HepG2 (cell line): ENCODE measurements at regions not wholly inside any gene's neighbourhood (a gene's known extent, or its start where the extent isn't known, plus 50 kb on each side); places are given as distances from the start of the nearest gene placed in this dataset.

Source experiments
- ATAC-seq: fragments of 200-7000 bp; cut with Tn5 transposase; 3 replicates; pipeline ENCODE4 v1.9.1; 2020; ENCODE audit warnings: mild to moderate bottlenecking, moderate library complexity
- BruUV-seq: library from RNA; stranded (reverse); fragments of 400-500 nt; replicated peaks from 2 replicates; lab custom pipeline; 2021; lab: Mats Ljungman, UMichigan
- CTCF ChIA-PET: fragments of 300-600 bp; formaldehyde crosslinking; extraction: SDS; loops from one replicate; lab custom pipeline; 2021; ENCODE audit warnings: low total read pairs, inconsistent platforms, low intra/inter-chr PET ratio; lab: Yijun Ruan, JAX
- POLR2A ChIA-PET: fragments of 350-600 bp; sonication (Branson Sonifier 250); formaldehyde crosslinking; loops from one replicate; lab custom pipeline; 2020; ENCODE audit warnings: antibody characterized with exemption, inconsistent platforms; lab: Yijun Ruan, JAX
- DNase-seq: peaks from one replicate; pipeline ENCODE4 v3.0.0-alpha.2; 2015; ENCODE audit warnings: low spot score
- FAIRE-seq: peaks from 3 replicates; lab custom pipeline; 2011; peaks lifted over from hg19 to GRCh38; lab: Jason Lieb, UNC
- H2AFZ ChIP-seq: one replicate; pipeline ENCODE4 v1.6.1; 2011; ENCODE audit warnings: low read length, inconsistent platforms
- H3K27ac ChIP-seq: fragments of 300-600 bp; 3 replicates; pipeline ENCODE4 v1.8.0; 2011; ENCODE audit warnings: mixed run types, mild to moderate bottlenecking, mixed read lengths, low read length, inconsistent platforms; ENCODE audit not compliant: insufficient read depth; ENCODE audit errors: extremely low read length
- H3K27me3 ChIP-seq, 2 experiments: fragments of 200-600 bp in 1 of 2; 2 replicates in 1 of 2; 3 replicates in 1 of 2; pipeline versions ENCODE4 v1.6.0 to v1.8.0; 2011; ENCODE audit warnings: low read length in 2 of 2, mild to moderate bottlenecking in 2 of 2, moderate library complexity in 2 of 2, inconsistent platforms in 1 of 2; ENCODE audit not compliant: insufficient read depth in 2 of 2, control insufficient read depth in 1 of 2
- H3K36me3 ChIP-seq, 2 experiments: fragments of 200-600 bp in 1 of 2; replicated peaks in 1 of 2; 2 replicates in 1 of 2; 3 replicates in 1 of 2; pipeline versions ENCODE4 v1.5.1 to v1.8.0; 2011; ENCODE audit warnings: low read length in 2 of 2, inconsistent platforms in 1 of 2; ENCODE audit not compliant: insufficient read depth in 2 of 2, control insufficient read depth in 1 of 2
- H3K4me1 ChIP-seq: 2 replicates; pipeline ENCODE4 v1.5.1; 2012; ENCODE audit warnings: low read length, inconsistent platforms; ENCODE audit not compliant: insufficient read depth
- H3K4me2 ChIP-seq: 2 replicates; pipeline ENCODE4 v1.6.0; 2011; ENCODE audit warnings: low read depth, low read length, inconsistent platforms
- H3K4me3 ChIP-seq, 3 experiments: fragments of 200-600 bp in 1 of 3; sonication (generic), shearing (Covaris generic) in 1 of 3; replicated peaks in 1 of 3; 2 replicates each; pipeline ENCODE4 v1.5.1; 2011 to 2016; ENCODE audit warnings: low read length in 3 of 3, inconsistent platforms in 2 of 3, low read depth in 2 of 3, mild to moderate bottlenecking in 2 of 3, control low read depth in 1 of 3, mixed read lengths in 1 of 3; ENCODE audit not compliant: insufficient read depth in 1 of 3
- H3K79me2 ChIP-seq: one replicate; pipeline ENCODE4 v1.6.1; 2011; ENCODE audit warnings: low read length, inconsistent platforms; ENCODE audit not compliant: insufficient read depth
- H3K9ac ChIP-seq: 2 replicates; pipeline ENCODE4 v1.6.0; 2011; ENCODE audit warnings: mild to moderate bottlenecking, low read depth, low read length, inconsistent platforms; ENCODE audit not compliant: insufficient read depth
- H3K9me3 ChIP-seq: 2 replicates; pipeline ENCODE4 v1.5.1; 2012; ENCODE audit warnings: mild to moderate bottlenecking, low read length
- H4K20me1 ChIP-seq: 2 replicates; pipeline ENCODE4 v1.6.0; 2011; ENCODE audit warnings: inconsistent platforms, mild to moderate bottlenecking, low read length, moderate library complexity; ENCODE audit not compliant: insufficient read depth
- BCL6 ChIP-seq: IDR thresholded peaks from 2 replicates; pipeline ENCODE4 v1.6.1; 2016; ENCODE audit warnings: missing genetic modification reagents, missing compliant biosample characterization
- HMGA1 ChIP-seq: sonication (generic); formaldehyde crosslinking; conservative IDR thresholded peaks from 2 replicates; pipeline ENCODE4 v1.4.0; 2020; ENCODE audit warnings: missing genetic modification reagents
- KLF16 ChIP-seq, 2 experiments: sonication (generic) in 1 of 2; formaldehyde crosslinking in 1 of 2; IDR thresholded peaks; 2 replicates each; pipeline versions ENCODE4 v1.6.1 to v1.8.0; 2016 to 2023; ENCODE audit warnings: missing genetic modification reagents in 2 of 2, missing compliant biosample characterization in 1 of 2
- LCORL ChIP-seq, 2 experiments: fragments of 450-650 bp in 1 of 2; sonication (generic) in 1 of 2; formaldehyde crosslinking in 1 of 2; IDR thresholded peaks; 2 replicates each; pipeline versions ENCODE4 v1.5.0 to v1.6.1; 2017 to 2020; ENCODE audit warnings: antibody characterized with exemption in 1 of 2, missing genetic modification reagents in 1 of 2
- MEF2D ChIP-seq: sonication (generic); formaldehyde crosslinking; IDR thresholded peaks from 2 replicates; pipeline ENCODE4 v1.5.1; 2020; ENCODE audit warnings: mild to moderate bottlenecking, missing genetic modification reagents
- TFE3 ChIP-seq: IDR thresholded peaks from 2 replicates; pipeline ENCODE4 v1.6.1; 2016
- ZNF33A ChIP-seq: sonication (generic); formaldehyde crosslinking; IDR thresholded peaks from 2 replicates; pipeline ENCODE4 v1.5.1; 2020; ENCODE audit warnings: missing genetic modification reagents, mild to moderate bottlenecking, moderate library complexity, borderline replicate concordance
- ZNF562 ChIP-seq: sonication (generic); formaldehyde crosslinking; IDR thresholded peaks from 2 replicates; pipeline ENCODE4 v1.8.0; 2022; ENCODE audit warnings: missing genetic modification reagents, borderline replicate concordance
- WGBS: methylation state at CpG from one replicate; pipeline ENCODE4 v1.1.6; 2017; ENCODE audit warnings: low lambda C conversion rate; 5-methylcytosine and 5-hydroxymethylcytosine counted together
- in situ Hi-C: cut with HindIII; loops from 2 replicates; pipeline ENCODE4 v1.10.0; 2017; ENCODE audit warnings: low pct_unique_long_range_greater_than_20kb; ENCODE audit not compliant: extremely low pct_ligation_motif_present
- intact Hi-C: fragments of 100-400 bp; cut with micrococcal nuclease; formaldehyde crosslinking; loops from one replicate; pipeline ENCODE4 v1.10.0; 2022; ENCODE audit not compliant: unreplicated experiment
- TF ChIP-seq, protein P1 (sequence below): sonication (generic); formaldehyde crosslinking; IDR thresholded peaks from 2 replicates; pipeline ENCODE4 v1.8.0; 2022; ENCODE audit warnings: missing genetic modification reagents, low read depth, mild to moderate bottlenecking, borderline replicate concordance
- TF ChIP-seq, protein P2 (sequence below): IDR thresholded peaks from 2 replicates; pipeline ENCODE4 v1.6.1; 2012; ENCODE audit warnings: low read length, improper control_type of control experiment

DNA sequence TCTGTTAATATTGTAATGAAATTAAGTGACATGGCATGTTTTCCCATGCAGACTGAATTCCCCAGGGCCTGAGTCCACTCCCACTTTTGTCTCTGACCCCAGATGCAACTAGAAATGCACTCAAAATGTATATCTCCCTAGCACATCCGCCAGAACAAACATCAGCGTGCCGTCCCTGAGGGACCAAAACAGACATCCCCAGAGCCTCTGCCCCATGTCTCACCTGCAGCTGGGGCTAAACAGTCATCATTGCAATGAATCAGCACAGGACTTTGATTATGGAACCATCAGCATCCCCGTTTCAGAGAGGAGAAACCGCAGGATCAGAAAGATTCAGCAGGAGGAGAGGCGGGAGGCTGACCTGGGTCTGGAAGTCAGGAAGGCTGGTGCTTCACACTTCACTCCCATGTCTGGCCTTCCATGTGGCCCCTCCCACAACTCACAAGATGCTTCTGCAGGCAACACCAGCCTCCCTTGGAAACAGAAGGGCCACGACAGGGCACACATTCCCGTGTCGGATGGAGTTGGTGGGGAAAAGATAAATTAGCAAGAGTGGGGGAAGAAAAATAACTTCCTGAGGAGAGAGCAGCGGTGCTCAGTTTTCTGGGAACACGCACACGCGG lies 130.6 kb upstream of the VSTM2B start:
- H3K27ac ChIP-seq: no peak overlapping the region
- intact Hi-C loops (no loop called here), in situ Hi-C loops (no loop called here)
- H3K36me3 ChIP-seq: no peaks in the 10 kb centered on the region
- WGBS: 39% methylated on average over 11 of the region's 13 CpGs
- DNase-seq: no peak
- H3K9me3 ChIP-seq: peaks cover 11% of the 10 kb centered on the region
- no peaks in the 10 kb centered on the region for H3K79me2 ChIP-seq
- BruUV-seq: no TSS peak
- ChIA-PET CTCF (no interaction called here), POLR2A (no interaction called here)
- no peak overlapping the region for H3K4me2 ChIP-seq
- TF ChIP-seq, protein P1, sequence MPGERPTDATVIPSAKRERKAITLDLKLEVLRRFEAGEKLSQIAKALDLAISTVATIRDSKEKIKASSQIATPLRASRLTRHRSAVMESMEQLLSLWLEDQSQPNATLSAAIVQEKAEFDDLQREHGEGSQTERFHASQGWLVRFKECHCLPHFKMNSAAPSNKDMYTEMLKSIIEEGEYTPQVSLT (CRISPR knock-in tag): no peak
- no peak for TF ChIP-seq HMGA1 (CRISPR knock-in tag)
- TF ChIP-seq KLF16 (CRISPR knock-in tag; IDR thresholded peaks at IDR 0.05): no peak
- TF ChIP-seq, protein P2, sequence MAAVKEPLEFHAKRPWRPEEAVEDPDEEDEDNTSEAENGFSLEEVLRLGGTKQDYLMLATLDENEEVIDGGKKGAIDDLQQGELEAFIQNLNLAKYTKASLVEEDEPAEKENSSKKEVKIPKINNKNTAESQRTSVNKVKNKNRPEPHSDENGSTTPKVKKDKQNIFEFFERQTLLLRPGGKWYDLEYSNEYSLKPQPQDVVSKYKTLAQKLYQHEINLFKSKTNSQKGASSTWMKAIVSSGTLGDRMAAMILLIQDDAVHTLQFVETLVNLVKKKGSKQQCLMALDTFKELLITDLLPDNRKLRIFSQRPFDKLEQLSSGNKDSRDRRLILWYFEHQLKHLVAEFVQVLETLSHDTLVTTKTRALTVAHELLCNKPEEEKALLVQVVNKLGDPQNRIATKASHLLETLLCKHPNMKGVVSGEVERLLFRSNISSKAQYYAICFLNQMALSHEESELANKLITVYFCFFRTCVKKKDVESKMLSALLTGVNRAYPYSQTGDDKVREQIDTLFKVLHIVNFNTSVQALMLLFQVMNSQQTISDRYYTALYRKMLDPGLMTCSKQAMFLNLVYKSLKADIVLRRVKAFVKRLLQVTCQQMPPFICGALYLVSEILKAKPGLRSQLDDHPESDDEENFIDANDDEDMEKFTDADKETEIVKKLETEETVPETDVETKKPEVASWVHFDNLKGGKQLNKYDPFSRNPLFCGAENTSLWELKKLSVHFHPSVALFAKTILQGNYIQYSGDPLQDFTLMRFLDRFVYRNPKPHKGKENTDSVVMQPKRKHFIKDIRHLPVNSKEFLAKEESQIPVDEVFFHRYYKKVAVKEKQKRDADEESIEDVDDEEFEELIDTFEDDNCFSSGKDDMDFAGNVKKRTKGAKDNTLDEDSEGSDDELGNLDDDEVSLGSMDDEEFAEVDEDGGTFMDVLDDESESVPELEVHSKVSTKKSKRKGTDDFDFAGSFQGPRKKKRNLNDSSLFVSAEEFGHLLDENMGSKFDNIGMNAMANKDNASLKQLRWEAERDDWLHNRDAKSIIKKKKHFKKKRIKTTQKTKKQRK: no peak
- TF ChIP-seq TFE3 (CRISPR knock-in tag): no peak
- no peak for TF ChIP-seq ZNF562 (CRISPR knock-in tag)
- TF ChIP-seq LCORL (IDR thresholded peaks at IDR 0.05): no peak
- no peak for TF ChIP-seq LCORL (CRISPR knock-in tag; IDR thresholded peaks at IDR 0.05)
- TF ChIP-seq MEF2D (CRISPR knock-in tag): no peak
- no peak for TF ChIP-seq ZNF33A (CRISPR knock-in tag)
- no peak for TF ChIP-seq BCL6 (CRISPR knock-in tag)
- no peak overlapping the region for H3K9ac ChIP-seq
- no peak overlapping the region for H2AFZ ChIP-seq
- no peak for FAIRE-seq
- H3K27me3 ChIP-seq: peaks cover 3 to 11% of the 10 kb centered on the region in 2 experiments; a peak in 4 of 5 replicates
- no peaks in the 10 kb centered on the region for H3K4me1 ChIP-seq
- H4K20me1 ChIP-seq: no peaks in the 10 kb centered on the region
- no peak overlapping the region for H3K4me3 ChIP-seq
- no peak for ATAC-seq
